GM23338 (cell line): ENCODE measurements at regions not wholly inside any gene's neighbourhood (a gene's known extent, or its start where the extent isn't known, plus 50 kb on each side); places are given as distances from the start of the nearest gene placed in this dataset.

ENCODE experiments used
- CREB1 ChIP-seq: fragments of 250-450 bp; sonication (Bioruptor Pico); IDR thresholded peaks from 2 replicates; pipeline ENCODE4 v1.5.0; 2020; ENCODE audit warnings: low read depth, mild to moderate bottlenecking, moderate library complexity
- CTCF ChIP-seq, 2 experiments: fragments of 200-600 bp in 1 of 2; sonication (generic) in 1 of 2; conservative IDR thresholded peaks; 2 replicates each; pipeline versions ENCODE4 v1.5.1 to v1.6.1; 2016 to 2017; ENCODE audit warnings: antibody characterized with exemption in 2 of 2, low read depth in 2 of 2, mild to moderate bottlenecking in 2 of 2, moderate library complexity in 1 of 2
- ETS1 ChIP-seq: IDR thresholded peaks from 2 replicates; pipeline ENCODE4 v1.6.1; 2016; ENCODE audit warnings: antibody characterized with exemption
- EZH2 ChIP-seq: fragments of 200-600 bp; sonication (generic); IDR thresholded peaks from one replicate; pipeline ENCODE4 v1.8.0; 2017; ENCODE audit warnings: antibody characterized with exemption, mild to moderate bottlenecking, low read depth; ENCODE audit not compliant: unreplicated experiment
- EZH2phosphoT487 ChIP-seq: fragments of 200-600 bp; sonication (generic); IDR thresholded peaks from one replicate; pipeline ENCODE4 v1.8.1; 2018; ENCODE audit warnings: antibody characterized with exemption; ENCODE audit not compliant: unreplicated experiment
- JUNB ChIP-seq: IDR thresholded peaks from one replicate; pipeline ENCODE4 v1.6.1; 2016; ENCODE audit warnings: antibody characterized with exemption; ENCODE audit not compliant: unreplicated experiment
- NANOG ChIP-seq: IDR thresholded peaks from 2 replicates; pipeline ENCODE4 v1.6.1; 2016; ENCODE audit warnings: antibody characterized with exemption, borderline replicate concordance
- POLR2AphosphoS5 ChIP-seq: IDR thresholded peaks from 2 replicates; pipeline ENCODE4 v1.6.1; 2016; ENCODE audit warnings: antibody characterized with exemption, low read depth
- REST ChIP-seq: IDR thresholded peaks from one replicate; pipeline ENCODE4 v1.6.1; 2018; ENCODE audit warnings: antibody characterized with exemption; ENCODE audit not compliant: unreplicated experiment
- STAT1 ChIP-seq: IDR thresholded peaks from one replicate; pipeline ENCODE4 v1.6.1; 2016; ENCODE audit warnings: antibody characterized with exemption; ENCODE audit not compliant: unreplicated experiment
- ZNF114 ChIP-seq: fragments of 250-450 bp; sonication (Bioruptor Pico); IDR thresholded peaks from 2 replicates; pipeline ENCODE4 v1.5.0; 2020; ENCODE audit warnings: mild to moderate bottlenecking, moderate library complexity

GRCh38 chr6:67694127-67694526, 941.0 kb upstream of the ADGRB3 start:
- TF ChIP-seq POLR2AphosphoS5 (no peak), CTCF (conservative IDR thresholded peaks at IDR 0.05; ENCODE audit: low read depth in 2 of 2) (peak; percentile 33 to 52; a peak in 3 of 4 replicates), CREB1 (CRISPR knock-in tag) (no peak), REST (no peak), EZH2phosphoT487 (no peak), JUNB (no peak), EZH2 (no peak), STAT1 (no peak), ETS1 (no peak), NANOG (no peak), ZNF114 (CRISPR knock-in tag) (no peak)
